Neural cell (in vitro differentiated cells): ENCODE measurements at regions not wholly inside any gene's neighbourhood (a gene's known extent, or its start where the extent isn't known, plus 50 kb on each side); places are given as distances from the start of the nearest gene placed in this dataset.

Source experiments
- CTCF ChIP-seq: fragments of 450-650 bp; IDR thresholded peaks from 2 replicates; pipeline ENCODE4 v1.5.1; 2014; ENCODE audit warnings: antibody characterized with exemption, mild to moderate bottlenecking, moderate library complexity; ENCODE audit not compliant: poor library complexity, severe bottlenecking
- EP300 ChIP-seq: fragments of 450-650 bp; conservative IDR thresholded peaks from 2 replicates; pipeline ENCODE4 v1.6.1; 2014; ENCODE audit warnings: antibody characterized with exemption, mild to moderate bottlenecking, moderate library complexity; ENCODE audit not compliant: poor library complexity, severe bottlenecking
- EZH2 ChIP-seq: fragments of 200-600, 300-800 bp; shearing (Covaris generic), sonication (generic); IDR thresholded peaks from 2 replicates; pipeline ENCODE4 v1.6.1; 2014; ENCODE audit warnings: antibody characterized with exemption, low read length, borderline replicate concordance, mild to moderate bottlenecking; ENCODE audit not compliant: insufficient read depth, poor library complexity, severe bottlenecking
- MXI1 ChIP-seq: fragments of 450-650 bp; conservative IDR thresholded peaks from 2 replicates; pipeline ENCODE4 v1.6.1; 2014; ENCODE audit warnings: antibody characterized with exemption, mild to moderate bottlenecking; ENCODE audit not compliant: poor library complexity, severe bottlenecking
- RAD21 ChIP-seq: fragments of 450-650 bp; conservative IDR thresholded peaks from 2 replicates; pipeline ENCODE4 v1.6.1; 2014; ENCODE audit warnings: antibody characterized with exemption, mild to moderate bottlenecking, moderate library complexity
- TAF1 ChIP-seq: IDR thresholded peaks from 2 replicates; pipeline ENCODE4 v1.6.1; 2012; ENCODE audit warnings: low read depth

GRCh38 chr10:78382047-78382446 lies 348.4 kb downstream of the RPS24 start:
- no peak for TF ChIP-seq MXI1
- TF ChIP-seq TAF1 = no peak
- no peak for TF ChIP-seq EP300
- no peak for TF ChIP-seq CTCF
- TF ChIP-seq EZH2 = no peak
- TF ChIP-seq RAD21 = no peak
